ENCODE measurements at regions not wholly inside any gene's neighbourhood (a gene's known extent, or its start where the extent isn't known, plus 50 kb on each side); places are given as distances from the start of the nearest gene placed in this dataset.
A peak's percentile ranks its signal among the peaks of the same experiment; 100 is the strongest.

DNA sequence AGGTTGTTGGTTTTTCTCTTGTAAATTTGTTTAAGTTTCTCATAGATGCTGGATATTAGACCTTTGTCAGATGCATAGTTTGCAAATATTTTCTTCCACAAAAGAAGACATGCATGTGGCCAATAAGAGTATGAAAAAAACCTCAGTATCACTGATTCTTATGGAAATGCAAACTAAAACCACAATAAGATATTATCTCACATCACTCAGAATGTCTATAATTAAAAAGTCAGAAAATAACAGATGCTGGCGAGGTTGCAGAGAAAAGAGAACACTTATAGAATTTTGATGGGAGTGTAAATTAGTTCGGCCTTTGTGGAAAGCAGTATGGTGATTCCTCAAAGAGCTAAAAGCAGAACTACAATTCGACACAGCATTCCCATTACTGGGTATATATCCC, 1355.6 kb downstream of the FAM133A start:
- DNase-seq (ENCODE audit: low read depth, low spot score) = no peak
- H3K27ac ChIP-seq = no peak overlapping the region

DNA sequence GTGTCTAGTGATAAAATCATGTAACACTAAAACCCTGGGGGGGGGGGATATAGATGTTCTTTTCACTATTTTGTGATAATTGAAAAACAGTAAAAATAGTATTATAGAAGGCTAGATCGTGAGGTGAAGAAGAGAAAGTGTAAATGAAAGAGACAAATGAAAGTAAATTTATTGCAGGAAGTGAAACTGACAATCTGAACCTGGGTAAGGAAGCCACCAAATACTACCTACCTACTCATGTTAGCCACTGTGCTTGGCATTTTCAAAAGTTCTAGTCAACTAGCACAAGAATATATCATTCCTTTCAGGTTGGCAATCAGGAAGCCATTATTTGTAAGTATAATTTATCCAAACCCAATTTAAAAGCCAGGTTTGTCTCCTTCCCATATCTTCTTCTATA, 1366.1 kb downstream of the FAM133A start:
- H3K27ac ChIP-seq = no peak overlapping the region
- no peak for DNase-seq (ENCODE audit: low read depth, low spot score)

DNA sequence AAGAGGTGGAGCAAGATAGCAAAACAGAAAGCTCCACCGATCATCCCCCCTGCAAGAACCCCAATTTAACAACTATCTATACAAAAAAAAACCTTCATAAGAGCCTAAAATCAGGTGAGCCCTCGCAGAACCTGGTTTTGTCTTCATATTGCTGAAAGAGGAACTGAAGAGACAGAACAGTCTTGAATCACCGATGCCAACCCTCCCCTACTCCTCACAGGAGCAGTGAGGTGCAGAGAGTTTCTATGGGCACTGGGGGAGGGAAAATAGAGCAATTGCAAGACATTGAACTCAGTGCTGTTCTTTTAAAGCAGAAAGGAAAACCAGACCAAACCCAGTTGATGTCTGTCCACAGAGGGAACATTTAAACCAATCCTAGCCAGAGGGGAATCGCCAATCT, 1370.3 kb downstream of the FAM133A start:
- no peak overlapping the region for H3K27ac ChIP-seq
- no peak for DNase-seq (ENCODE audit: low read depth, low spot score)

DNA sequence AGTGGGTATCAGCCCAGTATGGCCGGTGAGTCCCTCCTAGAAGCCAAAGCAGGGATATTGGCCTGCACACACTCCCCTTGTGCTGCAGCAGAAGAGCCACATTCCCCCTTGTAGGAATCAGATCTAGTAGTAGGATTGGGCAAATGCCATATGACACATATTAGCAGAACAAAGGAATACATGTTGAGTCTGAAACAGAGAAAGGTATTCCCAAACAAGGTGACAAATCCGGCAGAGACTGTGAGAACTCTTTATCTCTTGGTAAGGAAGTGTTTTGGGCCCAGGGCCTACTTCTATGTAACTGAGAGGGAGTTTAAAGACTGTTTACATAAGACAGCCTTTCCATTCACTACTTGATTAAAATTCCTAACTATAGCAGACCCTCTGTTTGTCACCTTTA, 1382.0 kb downstream of the FAM133A start:
- no peak overlapping the region for H3K27ac ChIP-seq
- no peak for DNase-seq (ENCODE audit: low read depth, low spot score)

DNA sequence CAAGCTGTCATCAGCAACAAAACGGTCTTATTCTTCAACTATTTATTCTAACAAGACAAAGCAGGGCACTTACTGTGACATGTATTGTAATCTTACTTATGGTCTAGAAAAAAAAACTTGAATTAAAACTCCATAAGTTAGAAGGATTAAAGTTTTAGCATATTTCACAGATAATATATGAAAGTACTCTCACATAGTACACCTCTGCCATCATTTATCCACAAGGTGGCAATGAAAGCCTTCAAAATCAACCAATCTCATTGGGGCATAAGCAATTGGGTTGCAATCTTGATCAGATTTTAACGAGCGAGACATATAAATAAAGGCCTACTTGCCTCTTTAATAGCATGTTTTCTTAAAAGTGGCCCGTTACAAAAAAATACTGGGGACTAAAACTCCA, 1382.9 kb downstream of the FAM133A start:
- no peak overlapping the region for H3K27ac ChIP-seq
- no peak for DNase-seq (ENCODE audit: low read depth, low spot score)

DNA sequence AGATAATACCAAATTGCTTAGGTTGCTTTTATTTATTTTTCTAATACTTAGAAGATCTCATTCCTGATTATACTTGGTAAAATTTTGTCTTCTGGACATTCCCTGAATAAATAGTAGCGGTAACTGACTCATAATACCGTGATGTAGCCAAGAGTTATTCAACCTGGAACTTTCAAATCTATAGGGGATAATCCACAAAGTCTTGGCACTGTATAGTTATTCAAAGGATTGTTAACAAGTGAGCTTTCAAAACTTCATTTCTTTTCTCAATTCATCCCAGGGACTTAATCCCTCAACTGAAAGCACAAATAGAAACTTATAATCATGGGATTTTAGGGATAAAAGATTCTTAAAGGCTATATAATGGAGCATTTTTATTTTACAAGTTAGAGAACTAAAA, 1383.3 kb downstream of the FAM133A start:
- no peak overlapping the region for H3K27ac ChIP-seq

DNA sequence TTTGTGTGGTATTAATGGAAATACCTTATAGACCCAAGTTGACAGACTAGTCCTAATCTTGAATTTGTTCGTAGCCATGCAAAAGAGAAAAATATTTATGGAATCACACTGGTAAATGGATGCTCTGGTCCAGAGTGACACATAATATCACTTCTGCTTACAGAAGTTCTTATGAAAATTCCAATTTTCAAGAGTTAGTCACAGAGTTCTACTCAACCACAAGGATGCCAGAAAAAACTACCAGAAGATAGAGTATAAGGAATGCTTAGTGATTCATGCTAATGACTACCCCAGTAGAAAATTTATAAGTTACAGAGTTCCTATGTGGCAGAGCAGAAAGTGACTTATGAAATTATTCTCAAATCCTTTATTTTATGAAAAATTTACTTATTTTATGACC, 1384.8 kb downstream of the FAM133A start:
- no peak for DNase-seq (ENCODE audit: low read depth, low spot score)
- H3K27ac ChIP-seq = no peak overlapping the region

More for the DNA sequence above, 1383.3 kb downstream of the FAM133A start:
- no peak for DNase-seq (ENCODE audit: low read depth, low spot score)

DNA sequence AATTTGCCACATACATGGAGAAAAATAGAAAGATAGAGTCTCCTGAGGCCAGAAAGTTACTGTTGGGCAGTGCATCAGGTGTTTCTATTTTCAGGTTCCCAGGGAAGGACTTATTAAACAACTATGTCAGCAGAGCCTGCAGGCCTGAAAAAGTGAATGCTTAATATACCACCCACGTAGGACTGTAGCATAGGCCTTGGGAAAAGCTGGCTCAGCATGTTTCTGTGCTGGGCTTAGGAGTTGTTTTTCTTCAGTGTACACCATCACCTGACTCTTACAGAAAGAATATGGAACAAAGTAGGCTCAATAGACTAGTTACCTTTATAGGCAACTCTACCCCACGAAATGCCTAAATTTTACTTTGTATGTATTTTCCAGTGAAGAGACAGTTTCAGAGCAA, 1385.9 kb downstream of the FAM133A start:
- DNase-seq (ENCODE audit: low read depth, low spot score) = no peak
- no peak overlapping the region for H3K27ac ChIP-seq

DNA sequence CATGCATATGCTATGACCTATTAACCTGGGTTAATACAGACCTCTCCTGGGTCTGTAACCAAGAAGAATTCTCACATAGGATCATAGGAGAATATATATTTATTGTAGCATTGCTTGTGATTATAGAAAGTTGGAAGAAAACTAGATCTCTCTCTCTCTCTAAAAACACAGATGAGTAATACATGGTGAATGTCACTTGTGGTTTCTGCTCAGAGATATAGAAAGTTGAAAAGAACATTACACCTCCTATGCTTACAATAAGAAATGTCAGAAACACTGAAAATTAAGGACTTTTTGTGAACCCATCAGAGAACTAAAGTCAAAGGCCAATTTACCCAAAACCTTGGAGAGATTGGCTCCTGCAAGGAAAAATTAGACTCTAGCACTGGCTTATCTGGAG, 1389.5 kb downstream of the FAM133A start:
- DNase-seq (ENCODE audit: low read depth, low spot score) = no peak
- H3K27ac ChIP-seq = no peak overlapping the region

DNA sequence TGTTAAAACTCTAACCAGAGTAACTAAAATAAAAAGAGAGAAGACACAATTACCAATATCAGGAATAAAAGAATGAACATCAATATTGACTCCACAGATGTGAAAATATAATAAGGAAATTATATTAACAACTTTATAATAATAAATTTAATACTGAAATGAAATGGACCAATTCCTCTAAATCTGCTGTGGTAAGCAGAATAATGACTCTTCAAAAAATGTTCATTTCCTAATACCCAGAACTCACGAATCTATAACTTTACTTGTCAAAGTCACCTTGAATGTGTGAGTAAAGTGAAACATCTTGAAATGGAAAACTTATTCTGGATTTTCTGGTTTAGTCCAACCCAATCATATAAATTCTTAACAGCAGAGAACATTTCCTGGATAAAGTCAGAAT, 1391.1 kb downstream of the FAM133A start:
- no peak for DNase-seq (ENCODE audit: low read depth, low spot score)
- no peak overlapping the region for H3K27ac ChIP-seq

DNA sequence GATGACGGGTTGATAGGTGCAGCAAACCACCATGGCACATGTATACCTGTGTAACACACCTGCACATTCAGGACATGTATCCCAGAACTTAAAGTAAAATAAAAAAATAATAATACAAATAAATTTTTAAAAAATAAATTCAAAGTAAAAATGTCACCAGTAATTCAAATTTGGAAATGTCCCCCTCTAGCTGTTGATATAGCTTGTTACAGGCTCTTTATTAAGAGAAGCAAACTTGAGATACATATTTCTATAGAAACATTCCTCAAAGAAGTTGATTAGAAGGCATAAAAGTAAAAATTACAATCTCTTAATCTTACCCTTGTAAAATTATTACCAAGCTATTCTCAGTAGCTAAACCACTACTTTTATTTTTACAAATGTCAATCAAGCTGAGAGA, 1397.0 kb downstream of the FAM133A start:
- no peak for DNase-seq (ENCODE audit: low read depth, low spot score)
- H3K27ac ChIP-seq = no peak overlapping the region

DNA sequence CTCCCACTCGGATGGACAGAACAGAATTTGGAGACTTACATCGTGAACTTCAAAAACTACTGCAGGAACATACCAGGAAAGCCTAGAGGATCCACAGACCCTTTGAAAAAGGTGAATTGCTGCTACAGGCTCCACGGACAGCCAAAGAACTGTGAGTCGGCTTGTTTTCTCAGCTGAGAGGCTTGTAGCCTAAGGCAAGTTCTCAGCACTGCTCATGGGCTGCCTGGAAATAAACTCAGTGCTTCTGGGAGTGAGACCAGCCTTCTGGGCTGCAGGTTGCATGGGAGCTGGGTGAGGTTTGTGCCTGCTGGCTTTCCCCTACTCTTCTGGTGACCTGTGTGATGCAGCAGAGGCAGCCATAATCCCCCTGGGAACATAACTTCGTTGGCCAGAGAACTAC, 1397.6 kb downstream of the FAM133A start:
- no peak overlapping the region for H3K27ac ChIP-seq
- no peak for DNase-seq (ENCODE audit: low read depth, low spot score)

DNA sequence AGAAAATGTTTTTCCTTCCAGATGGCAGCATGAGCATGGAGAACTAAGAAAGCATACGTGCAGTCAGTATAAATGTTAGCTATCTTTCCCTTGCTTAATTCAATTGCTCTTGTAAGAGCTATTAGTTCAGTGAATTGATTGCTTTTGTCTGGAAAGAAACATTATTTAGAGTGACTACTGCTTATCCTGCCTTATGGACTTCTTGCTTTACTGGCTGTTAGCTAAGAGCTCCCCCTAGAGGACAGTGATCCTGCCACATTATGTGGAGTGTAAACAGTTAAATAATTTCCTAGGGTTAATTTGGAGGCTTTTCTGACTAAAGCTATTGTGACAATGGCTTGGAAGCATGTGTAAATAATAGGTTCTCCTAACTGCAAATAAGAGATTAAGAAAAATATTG, 1402.4 kb downstream of the FAM133A start:
- H3K27ac ChIP-seq = no peak overlapping the region
- DNase-seq (ENCODE audit: low read depth, low spot score) = no peak

DNA sequence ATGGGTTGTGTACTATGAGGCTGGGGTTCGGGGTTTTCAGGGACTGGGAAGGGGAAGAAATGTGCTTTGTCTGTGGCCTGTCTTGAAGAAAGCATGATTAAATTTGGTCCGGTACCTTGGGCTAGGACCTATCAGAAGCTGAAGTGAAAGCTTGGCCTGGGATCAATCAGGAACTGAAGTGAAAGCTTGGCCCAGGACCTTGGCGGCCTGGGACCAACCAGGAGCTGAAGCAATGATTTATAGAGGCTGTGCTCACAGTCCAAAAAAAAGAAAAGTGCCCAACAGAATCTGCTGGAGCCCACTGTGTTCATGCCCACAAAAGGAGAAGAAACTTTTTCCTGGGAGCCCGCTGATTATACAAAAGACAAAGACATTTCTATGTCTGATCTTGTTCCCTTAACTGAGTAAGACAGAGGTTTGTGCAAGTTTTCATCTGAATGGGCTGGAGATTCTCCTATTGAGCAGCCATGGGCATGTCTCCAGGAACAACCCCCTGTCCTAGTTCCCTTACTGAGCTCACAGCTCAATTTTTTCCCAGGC, 1427.9 kb downstream of the FAM133A start:
- DNase-seq (ENCODE audit: low read depth, low spot score) = no peak
- H3K27ac ChIP-seq = no peak overlapping the region

DNA sequence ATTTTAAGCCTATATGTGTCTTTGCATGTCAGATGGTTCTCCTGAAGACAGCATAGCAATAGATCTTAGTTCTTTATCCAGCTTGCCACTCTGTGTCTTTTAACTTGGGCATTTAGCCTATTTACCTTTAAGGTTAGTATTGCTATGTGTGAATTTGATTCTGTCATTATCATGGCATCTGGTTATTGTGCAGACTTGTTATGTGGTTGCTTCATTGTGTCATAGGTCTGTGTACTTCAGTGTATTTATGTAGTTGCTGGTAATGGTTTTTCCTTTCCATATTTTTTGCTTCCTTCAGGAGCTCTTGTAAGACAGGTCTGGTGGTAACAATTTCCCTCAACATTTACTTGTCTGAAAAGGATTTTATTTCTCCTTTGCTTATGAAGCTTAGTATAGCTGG, 1443.5 kb downstream of the FAM133A start:
- DNase-seq (ENCODE audit: low read depth, low spot score) = peak; percentile 6
- H3K27ac ChIP-seq = no peak overlapping the region

DNA sequence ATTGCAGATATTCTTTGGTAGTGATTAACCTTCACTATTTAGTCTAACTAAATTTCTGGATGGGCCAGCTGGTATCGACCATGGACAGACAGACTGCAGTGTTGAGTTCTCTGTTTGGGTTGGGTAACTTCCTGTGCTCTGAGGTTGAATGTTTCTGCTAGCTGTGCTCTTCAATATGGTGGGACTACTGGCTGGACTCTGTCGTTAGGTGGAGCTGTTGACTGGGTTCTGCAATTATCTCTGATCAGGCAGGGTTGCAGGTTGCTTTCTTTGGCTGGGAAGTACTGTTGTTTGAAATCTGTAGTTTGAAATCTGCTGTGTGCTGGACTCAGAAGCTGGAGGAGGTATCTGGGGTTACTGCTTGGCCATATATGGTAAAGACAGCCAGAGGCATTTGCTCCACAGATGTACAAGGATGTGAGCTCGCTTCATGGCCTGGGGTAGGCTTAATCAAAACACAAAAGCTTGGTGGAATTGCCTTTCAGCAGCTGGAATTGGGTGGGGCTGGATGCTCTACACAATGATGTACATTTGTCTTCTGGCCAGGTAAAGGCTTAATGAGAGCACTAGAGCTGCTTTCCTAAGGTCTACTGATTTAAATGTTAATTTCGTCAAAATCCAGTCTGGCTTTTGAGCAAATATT, 1472.0 kb downstream of the FAM133A start:
- H3K27ac ChIP-seq = no peak overlapping the region
- no peak for DNase-seq (ENCODE audit: low read depth, low spot score)

DNA sequence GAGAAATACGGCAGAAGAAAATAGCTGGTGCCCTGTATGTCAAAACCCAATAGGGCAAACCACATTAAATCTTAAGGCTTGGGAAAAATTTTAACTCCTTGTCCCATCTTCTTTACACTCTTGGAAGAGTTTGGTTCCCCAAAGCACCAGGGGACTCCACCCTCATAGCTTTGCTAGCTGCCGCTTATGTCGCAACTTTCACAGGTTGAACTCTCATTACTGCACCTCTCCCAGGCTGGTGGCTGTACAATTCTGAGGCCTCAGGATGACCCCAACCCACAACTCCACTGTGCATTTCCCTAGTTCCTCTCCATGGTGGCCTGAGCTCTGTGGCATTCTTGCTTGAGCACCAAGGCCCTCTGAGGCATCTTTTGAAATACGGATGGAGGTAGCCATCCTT, 1478.8 kb downstream of the FAM133A start:
- no peak for DNase-seq (ENCODE audit: low read depth, low spot score)
- H3K27ac ChIP-seq = no peak overlapping the region

DNA sequence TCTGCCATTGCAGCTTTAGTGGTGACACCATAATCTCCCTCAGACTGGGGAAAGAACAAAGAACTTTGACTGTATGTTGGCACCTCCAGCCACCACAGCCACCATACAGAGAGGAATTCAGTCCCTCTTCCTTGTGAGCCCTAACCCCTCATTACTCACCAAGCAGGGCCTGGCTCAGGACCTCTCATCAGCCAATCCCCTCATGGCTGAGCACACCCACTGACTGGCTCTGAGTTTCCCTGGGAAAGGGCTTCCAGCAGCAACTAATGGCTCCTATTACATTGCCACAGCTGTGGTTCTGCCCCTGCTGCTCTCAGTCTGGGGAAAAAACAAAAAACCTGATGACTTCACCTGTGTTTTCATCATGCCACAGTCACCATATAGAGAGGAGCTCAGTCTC, 1482.6 kb downstream of the FAM133A start:
- no peak for DNase-seq (ENCODE audit: low read depth, low spot score)
- H3K27ac ChIP-seq = no peak overlapping the region
